Thoracic aorta (tissue), 2 donors: ENCODE measurements at regions not wholly inside any gene's neighbourhood (a gene's known extent, or its start where the extent isn't known, plus 50 kb on each side); places are given as distances from the start of the nearest gene placed in this dataset.

ENCODE experiments used
- ATAC-seq: fragments of 150-250 bp; one replicate; pipeline ENCODE4 v1.8.0; 2017; ENCODE audit warnings: low read depth; ENCODE audit not compliant: insufficient number of reproducible peaks, low FRiP score
- DNase-seq: peaks from one replicate; pipeline ENCODE4 v3.0.0-alpha.2; 2020; ENCODE audit warnings: low spot score
- H3K27ac ChIP-seq, 2 donors: fragments of 200-600 bp; sonication (generic); 1 replicate in 1 of 2; 2 replicates in 1 of 2; pipeline ENCODE4 v1.5.1; 2016; ENCODE audit warnings: mild to moderate bottlenecking in 2 of 2, moderate library complexity in 2 of 2
- H3K27me3 ChIP-seq: fragments of 200-600 bp; sonication (generic); replicated peaks from 2 replicates; pipeline ENCODE4 v1.6.0; 2016; ENCODE audit warnings: mild to moderate bottlenecking; ENCODE audit not compliant: insufficient read depth
- H3K36me3 ChIP-seq: fragments of 200-600 bp; sonication (generic); one replicate; pipeline ENCODE4 v1.5.1; 2016
- H3K4me1 ChIP-seq, 2 donors: fragments of 200-600 bp; sonication (generic); 1 replicate in 1 of 2; 2 replicates in 1 of 2; pipeline versions ENCODE4 v1.5.1 to v1.6.0; 2016; ENCODE audit warnings: low read depth in 2 of 2, mild to moderate bottlenecking in 1 of 2; ENCODE audit not compliant: control insufficient read depth in 1 of 2
- H3K4me3 ChIP-seq: fragments of 200-600 bp; sonication (generic); 2 replicates; pipeline ENCODE4 v1.5.1; 2016; ENCODE audit warnings: mild to moderate bottlenecking
- H3K9me3 ChIP-seq: fragments of 200-600 bp; sonication (generic); 2 replicates; pipeline ENCODE4 v1.5.1; 2016
- CTCF ChIP-seq: fragments of 200-600 bp; sonication (generic); IDR thresholded peaks from one replicate; pipeline ENCODE4 v1.5.1; 2019; ENCODE audit warnings: antibody characterized with exemption

DNA sequence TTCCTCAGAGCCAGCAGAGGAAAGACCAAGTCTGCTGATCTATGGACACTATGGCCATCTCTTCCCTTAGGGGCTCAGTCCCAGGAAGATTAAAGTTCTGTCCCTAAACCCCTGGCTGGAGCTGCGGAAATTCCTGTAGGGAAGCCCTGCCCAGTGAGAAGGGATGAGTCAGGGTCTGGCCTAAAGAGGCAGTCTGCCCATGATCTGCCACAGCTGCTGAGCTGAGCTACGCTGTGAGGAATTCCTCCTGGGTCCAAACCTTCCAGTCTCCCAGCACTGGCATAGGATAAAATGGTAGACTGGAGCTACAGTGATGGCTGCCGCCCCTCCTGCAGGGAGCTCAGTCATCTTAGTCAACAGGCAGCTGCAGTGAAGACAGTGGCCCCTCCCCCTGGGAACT, 213.7 kb downstream of the BRINP2 start:
- no peak for TF ChIP-seq CTCF
- DNase-seq (no peak), ATAC-seq (no peak)
- H3K27me3 ChIP-seq: no peaks in the 10 kb centered on the region
- H3K27ac ChIP-seq: no peak overlapping the region
- H3K4me1 ChIP-seq: no peaks in the 10 kb centered on the region
- H3K36me3 ChIP-seq: no peaks in the 10 kb centered on the region
- no peak overlapping the region for H3K4me3 ChIP-seq
- H3K9me3 ChIP-seq: no peaks in the 10 kb centered on the region

DNA sequence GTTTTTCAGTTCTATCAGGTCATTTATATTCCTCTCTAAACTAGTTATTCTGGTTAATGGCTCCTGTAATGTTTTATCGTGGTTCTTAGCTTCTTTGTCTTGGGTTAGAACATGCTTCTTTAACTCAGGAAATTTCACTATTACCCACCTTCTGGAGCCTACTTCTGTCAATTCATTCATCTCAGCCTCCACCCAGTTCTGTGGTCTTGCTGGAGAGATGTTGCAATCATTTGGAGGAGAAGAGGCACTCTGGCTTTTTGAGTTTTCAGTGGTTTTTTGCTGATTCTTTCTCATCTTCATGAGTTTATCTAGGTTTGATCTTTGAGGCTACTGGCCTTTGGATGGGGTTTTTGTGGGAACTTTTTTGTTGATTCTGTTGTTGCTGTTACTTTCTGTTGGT, 213.0 kb downstream of the BRINP2 start:
- no peak overlapping the region for H3K4me3 ChIP-seq
- no peak for TF ChIP-seq CTCF
- no peak for DNase-seq
- H3K27ac ChIP-seq: no peak overlapping the region
- no peaks in the 10 kb centered on the region for H3K27me3 ChIP-seq
- H3K9me3 ChIP-seq: no peaks in the 10 kb centered on the region
- H3K36me3 ChIP-seq: no peaks in the 10 kb centered on the region
- H3K4me1 ChIP-seq: no peaks in the 10 kb centered on the region
- ATAC-seq: no peak

GRCh38 chr1:177377866-177378265, 207.1 kb downstream of the BRINP2 start:
- no peaks in the 10 kb centered on the region for H3K36me3 ChIP-seq
- no peak for TF ChIP-seq CTCF
- H3K9me3 ChIP-seq: no peaks in the 10 kb centered on the region
- no peak overlapping the region for H3K4me3 ChIP-seq
- DNase-seq: no peak
- H3K27ac ChIP-seq: no peak overlapping the region
- no peaks in the 10 kb centered on the region for H3K27me3 ChIP-seq
- no peaks in the 10 kb centered on the region for H3K4me1 ChIP-seq
- no peak for ATAC-seq

GRCh38 chr1:177368255-177368654, 197.5 kb downstream of the BRINP2 start:
- no peaks in the 10 kb centered on the region for H3K4me1 ChIP-seq
- DNase-seq (no peak), ATAC-seq (no peak)
- H3K27ac ChIP-seq: no peak overlapping the region
- H3K27me3 ChIP-seq: no peaks in the 10 kb centered on the region
- H3K4me3 ChIP-seq: no peak overlapping the region
- no peaks in the 10 kb centered on the region for H3K36me3 ChIP-seq
- H3K9me3 ChIP-seq: no peaks in the 10 kb centered on the region
- TF ChIP-seq CTCF: no peak

DNA sequence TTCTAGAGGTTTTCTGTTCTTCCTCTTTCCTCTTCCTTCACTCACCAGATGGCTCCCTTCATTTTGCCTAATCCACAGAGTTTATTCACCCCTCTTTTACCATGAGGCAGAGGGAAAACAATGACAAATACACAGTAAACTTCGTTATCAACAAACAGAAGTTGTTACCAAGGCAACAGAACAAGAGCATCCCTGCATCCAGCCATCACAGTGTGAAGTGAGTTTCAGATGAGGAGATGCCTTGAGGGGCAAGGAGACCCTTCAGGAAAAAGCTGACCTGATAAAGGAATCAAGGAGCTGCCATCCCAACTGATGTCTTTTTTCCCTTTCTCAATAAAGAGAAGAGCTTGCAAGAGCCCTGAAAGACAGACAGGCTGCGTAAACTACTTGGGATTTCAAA, 195.3 kb downstream of the BRINP2 start:
- ATAC-seq: no peak
- Histone ChIP-seq H3K4me3 (no peak overlapping the region), H3K4me1 (no peaks in the 10 kb centered on the region), H3K9me3 (no peaks in the 10 kb centered on the region), H3K36me3 (no peaks in the 10 kb centered on the region), H3K27ac (no peak overlapping the region), H3K27me3 (no peaks in the 10 kb centered on the region)
- no peak for TF ChIP-seq CTCF
- DNase-seq: no peak
